Left kidney (tissue), 1 donor: ENCODE measurements at regions not wholly inside any gene's neighbourhood (a gene's known extent, or its start where the extent isn't known, plus 50 kb on each side); places are given as distances from the start of the nearest gene placed in this dataset.
"Not testable (repeated sequence)": the region's sequence is repeated elsewhere in the genome, so short reads cannot be mapped to it uniquely, and the experiment has no call there.

Experiments used
- DNase-seq: peaks from one replicate; pipeline ENCODE4 v3.0.0-alpha.2; 2013

DNA sequence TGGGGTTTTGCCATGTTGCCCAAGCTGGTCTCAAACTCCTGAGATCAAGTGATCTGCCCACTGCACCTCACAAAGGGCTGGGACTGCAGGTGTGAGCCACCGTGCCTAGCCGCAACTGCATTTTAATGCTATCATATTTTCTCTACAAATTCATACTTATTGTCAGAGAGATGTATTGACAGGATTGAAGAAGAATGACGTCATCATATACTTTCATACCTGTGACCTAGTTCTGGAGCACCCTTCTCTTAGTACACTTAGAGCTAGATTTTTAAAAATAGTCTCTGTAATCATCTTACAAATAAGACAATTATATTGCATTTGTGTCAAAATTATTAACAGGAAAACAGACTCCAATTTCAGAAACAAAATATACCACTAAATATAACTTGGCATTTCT, 242.8 kb upstream of the PDZRN3 start:
- DNase-seq: no peak

DNA sequence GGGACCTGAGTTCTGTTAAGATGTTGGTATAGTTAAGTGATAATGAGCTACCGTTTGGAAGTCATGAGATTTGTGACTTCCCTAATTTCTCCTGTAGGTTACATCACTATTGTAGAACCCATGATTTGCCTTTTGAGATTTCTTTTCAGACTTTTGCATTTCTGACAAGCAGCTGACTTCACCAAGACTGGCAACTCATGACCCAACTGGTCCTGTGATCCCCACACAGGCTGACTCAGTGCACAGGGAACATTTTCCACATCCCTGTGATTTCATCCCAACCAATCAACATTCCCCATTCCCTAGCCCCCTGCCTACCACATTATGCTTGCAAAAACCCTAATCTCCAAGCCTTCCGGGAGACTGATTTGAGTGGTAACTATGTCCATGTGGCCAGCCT, 242.1 kb upstream of the PDZRN3 start:
- no peak for DNase-seq

DNA sequence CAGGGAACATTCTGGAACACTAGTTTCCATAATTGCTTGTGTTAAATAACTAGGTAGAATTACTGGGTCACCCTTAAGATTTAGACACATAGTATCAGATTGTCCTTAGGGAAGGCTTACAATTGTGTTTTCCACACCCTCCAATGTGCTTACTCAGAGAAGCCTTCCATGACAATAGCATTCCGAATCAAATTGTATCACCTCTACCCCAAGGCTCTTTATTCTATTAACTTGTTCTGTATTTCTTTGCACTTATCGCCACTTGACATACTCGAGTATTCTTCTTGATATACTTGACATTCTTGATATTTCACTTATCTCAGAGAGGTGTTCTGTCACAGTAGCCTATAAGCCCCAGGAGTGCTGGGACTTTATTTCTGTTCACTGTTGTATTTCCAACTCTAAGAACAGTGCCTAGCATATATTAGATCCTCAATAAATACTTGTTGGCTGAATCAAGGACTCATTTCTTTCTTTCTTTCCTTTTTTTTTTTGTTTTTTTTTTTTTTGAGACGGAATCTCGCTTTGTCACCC, 238.9 kb upstream of the PDZRN3 start:
- no peak for DNase-seq

DNA sequence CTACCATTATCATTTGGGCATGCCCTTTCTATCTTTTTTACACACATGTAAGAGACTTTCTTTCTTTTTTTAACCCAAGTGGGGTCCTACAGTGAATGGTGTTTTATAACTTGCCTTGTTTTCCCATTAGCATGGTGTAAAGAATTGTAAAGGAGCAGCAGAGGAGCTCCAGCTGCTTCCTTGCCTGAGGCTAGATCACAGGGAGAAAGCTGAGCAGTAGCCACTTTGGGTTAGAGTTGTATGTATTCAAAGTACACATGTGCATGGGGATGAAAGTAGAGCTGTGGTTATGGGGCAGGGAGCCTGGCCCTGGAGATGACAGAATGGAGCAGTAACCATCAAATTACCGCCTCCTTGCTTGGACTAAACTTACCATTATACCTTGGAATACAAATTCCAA, 231.1 kb upstream of the PDZRN3 start:
- no peak for DNase-seq

DNA sequence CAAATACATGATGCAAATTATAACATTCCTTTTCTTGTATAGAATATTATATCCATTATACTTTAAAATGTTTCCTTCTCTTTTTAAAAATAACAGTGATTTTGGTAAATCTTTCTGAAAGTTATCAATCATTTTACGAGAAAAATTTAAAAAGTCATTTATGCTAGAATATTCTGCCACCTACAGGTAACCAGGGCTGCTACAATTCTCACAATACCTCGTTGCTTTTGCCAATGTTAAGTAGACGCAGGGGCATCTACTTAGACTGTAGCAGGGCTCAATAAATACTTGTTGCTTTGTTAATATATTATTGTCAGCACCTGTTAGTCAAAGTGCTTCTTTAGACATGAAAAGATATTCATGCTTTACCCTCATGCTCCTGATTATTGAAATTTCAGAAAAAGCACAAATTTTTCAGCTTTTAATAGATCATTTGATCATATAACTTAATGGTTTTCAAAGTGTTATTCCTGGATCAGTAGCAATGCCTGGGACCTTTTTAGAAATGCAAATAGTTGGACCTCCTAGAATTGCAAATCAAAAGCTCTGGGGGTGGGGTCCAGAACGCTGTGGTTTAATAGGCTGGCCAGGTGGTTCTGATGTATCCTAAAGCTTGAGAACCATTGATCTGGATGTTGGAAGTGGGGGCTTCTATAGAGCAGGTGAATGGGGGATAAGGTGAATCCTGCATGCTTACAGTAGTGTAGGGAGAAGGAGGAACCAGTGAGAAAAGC, 223.6 kb upstream of the PDZRN3 start:
- no peak for DNase-seq

DNA sequence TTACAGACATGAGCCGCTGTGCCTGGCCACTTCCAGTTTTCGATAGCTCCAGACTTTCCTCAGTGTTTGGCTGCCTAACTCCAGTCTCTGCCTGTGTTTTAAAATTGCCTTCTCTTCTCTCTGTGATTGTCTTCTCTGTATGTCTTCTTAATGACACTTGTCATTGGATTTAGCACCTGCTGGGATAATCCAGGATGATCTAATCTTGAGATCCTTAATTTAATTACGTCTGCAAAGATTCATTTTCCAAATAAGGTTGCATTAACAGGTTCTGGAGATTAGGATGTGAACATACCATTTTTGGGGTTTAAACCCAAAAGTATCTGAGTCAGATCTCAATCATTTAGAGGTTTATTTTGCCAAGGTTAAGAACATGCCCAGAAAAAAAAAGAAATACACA, 222.2 kb upstream of the PDZRN3 start:
- no peak for DNase-seq

DNA sequence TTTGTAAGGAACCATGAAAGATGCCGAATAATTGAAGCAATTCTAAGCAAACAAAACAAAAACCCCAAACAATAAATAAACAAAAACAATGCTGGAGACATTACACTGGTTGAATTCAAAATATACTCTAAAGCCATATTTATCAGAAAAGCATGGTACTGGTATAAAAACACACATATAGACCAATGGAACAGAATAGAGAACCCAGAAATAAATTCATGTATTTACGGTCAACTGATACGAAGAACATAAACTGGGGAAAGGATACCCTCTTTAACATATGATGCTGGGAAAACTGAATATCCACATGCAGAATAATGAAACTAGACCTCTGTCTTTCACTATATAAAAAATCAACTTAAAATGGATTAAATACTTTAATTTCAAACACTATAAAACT, 214.3 kb upstream of the PDZRN3 start:
- no peak for DNase-seq

DNA sequence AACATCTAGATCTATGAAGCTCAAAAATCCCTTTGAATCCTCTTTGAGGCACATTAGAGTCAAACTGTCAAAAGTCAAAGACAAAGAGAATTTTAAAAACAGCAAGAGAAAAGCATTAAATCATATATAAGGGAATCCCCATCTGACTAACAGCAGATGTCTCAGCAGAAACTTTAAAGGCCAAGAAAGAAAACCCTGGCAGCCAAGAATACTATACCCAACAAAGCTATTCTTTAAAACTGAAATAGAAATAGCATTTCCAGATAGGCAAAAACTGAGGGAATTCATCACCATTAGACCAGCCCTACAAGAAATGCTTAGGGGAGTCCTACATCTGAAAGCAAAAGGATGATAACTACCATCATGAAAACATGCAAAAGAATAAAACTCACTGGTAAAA, 211.2 kb upstream of the PDZRN3 start:
- no peak for DNase-seq

DNA sequence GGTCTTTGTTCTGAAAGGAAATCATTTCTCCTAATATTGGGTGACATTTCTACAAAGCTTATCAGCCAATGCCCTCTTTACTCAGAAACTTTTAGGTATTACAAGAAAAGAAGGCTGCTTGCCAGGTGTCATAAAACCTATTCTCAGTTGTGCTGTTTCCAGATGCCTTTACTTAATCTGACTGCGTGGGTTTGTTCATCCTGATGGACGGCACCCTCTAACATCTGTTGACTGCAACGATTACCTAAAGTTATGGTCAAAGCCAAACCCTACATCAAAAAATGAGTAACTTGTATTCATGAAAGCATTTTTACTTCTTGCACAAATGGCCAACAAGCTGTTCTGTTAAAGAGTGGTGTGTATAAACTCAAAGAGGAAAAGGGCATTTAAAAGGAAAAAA, 207.7 kb upstream of the PDZRN3 start:
- DNase-seq: no peak

DNA sequence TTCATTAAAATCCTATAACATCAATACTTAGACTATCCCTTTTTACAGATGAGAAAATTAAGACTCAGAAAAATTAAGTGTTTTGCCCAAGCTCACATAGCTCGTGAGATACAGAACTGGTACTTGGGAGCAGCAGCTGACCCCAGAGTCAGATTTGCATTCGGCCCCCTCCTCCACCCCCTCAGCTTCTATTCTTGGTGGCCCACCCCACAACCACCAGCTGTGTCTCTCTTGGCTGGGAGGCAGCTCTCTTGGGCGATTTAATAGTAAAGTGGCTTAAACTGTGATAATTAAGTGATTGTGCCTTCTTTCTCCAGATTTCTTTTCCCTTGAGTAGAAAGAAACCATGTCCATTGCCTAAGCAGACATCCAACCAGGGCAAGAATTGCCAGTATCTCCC, 203.6 kb upstream of the PDZRN3 start:
- no peak for DNase-seq

DNA sequence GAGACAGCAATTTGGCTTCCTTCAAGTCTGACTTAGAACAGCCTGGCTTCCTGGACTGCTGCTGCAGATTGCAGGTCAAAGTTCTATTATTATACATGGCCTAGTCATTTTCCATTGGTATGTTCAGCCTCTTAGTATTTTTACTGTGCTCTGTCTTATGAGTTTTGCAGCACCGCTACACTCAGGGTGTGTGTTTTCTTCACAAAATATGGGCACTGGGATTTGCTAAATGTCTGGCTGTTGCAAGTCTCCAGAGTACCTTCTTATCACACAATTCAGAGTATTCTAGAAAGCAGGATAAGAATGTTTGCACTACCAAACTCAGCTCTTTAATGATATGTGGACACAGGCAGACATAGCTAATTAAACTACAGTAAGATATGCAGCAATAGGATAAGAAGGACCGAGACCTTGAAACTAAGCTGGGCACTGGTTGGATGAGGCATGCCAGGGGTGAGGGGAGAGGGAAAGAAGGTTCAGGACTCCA, 203.0 kb upstream of the PDZRN3 start:
- DNase-seq: no peak

DNA sequence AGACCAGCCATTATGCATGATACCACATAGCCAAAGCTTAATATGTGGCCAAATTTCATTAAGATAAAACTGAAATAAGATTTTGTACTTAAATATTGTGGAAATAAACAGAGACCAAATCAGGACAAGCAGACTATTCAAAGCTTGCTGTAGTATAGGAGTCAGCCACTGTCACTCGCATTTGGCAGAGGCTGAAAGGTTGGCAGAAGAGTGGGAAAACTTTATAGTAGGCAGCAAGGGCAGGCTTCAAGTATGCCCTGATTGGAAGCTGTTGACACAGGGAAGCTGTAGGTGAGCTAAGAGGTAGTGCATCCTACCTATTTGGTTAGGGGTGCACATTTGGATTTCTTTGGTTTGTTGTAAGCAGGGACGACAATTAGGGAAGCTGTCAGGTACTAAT, 202.5 kb upstream of the PDZRN3 start:
- DNase-seq: no peak

DNA sequence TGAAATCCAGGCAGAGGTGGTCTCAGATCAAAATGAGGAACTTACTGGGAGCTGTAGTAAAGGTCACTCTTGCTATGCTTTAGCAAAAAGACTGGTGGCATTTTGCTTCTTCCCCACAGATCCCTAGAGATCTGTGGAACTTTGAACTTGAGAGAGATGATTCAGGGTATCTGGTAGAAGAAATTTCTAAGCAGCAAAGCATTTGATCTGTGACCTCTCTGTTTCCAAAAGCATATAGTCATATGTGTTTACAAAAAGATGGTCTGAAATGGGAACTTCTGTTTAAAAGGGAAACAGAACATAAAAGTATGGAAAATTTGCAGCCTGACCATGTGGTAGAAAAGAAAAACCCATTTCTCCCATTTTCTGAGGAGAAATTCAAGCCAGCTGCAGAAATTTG, 196.2 kb upstream of the PDZRN3 start:
- DNase-seq: not testable (repeated sequence)

DNA sequence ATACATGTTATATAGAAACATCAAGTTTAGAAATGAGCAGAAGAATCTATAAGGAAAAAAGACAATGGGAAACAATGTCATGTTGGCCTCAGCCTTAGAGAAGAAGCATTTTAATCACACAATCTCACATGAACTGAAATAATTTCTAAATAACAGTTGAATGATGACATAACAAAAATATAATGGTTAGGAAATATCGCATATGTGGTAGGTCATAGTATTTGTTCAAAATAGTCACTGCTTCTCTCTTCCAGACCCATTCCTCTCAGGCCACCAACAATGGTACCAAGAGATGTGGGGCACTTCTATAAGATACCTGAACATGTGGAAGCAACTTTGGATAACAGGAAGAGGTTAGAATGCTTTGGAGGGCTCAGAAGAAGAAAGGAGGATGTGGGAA, 195.7 kb upstream of the PDZRN3 start:
- no peak for DNase-seq

DNA sequence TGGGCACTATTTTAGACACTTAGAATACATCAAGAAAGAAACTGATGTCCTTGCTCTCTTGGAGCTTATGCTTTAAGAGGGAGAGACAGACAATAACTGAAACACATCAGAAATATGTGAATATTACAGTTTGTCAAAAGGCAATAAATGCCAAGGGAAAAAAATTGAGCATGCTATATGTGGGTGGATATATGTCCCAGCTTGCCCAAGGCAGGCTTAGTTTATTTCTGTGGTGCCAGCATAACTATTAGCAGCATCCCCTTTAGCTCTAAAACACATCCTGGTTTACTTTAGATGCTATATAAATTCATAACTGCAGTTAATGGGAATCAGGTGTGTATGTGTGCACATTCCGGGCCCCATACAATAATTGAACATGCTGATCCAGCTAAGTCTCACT, 191.2 kb upstream of the PDZRN3 start:
- DNase-seq: no peak

DNA sequence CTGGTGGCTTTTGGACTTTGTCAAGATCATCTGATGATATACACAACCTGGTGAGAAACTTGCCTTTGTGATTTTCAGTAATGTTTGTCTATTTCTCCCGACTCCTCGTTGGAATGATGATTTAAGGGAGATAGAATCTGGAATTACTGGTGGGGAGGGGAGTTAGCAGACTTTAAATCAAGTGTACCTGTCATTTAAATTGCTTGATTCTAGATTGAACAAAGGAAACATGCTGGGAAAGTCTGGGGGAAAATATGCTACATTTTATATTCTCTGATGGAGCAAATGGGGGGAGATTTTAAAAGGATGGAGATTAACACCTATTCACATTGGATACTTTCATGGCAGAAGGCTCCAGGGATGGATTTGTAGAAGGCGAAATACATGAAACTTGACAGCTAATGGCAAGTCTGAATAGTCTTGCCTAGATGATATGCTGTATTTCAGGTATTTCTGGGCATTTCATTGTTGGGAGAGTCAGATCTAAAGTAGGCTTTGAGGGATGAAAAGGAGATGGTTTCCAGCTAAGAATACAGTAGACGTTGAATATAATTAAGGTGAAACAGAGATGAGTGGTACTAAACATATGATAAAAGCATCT, 189.1 kb upstream of the PDZRN3 start:
- no peak for DNase-seq

DNA sequence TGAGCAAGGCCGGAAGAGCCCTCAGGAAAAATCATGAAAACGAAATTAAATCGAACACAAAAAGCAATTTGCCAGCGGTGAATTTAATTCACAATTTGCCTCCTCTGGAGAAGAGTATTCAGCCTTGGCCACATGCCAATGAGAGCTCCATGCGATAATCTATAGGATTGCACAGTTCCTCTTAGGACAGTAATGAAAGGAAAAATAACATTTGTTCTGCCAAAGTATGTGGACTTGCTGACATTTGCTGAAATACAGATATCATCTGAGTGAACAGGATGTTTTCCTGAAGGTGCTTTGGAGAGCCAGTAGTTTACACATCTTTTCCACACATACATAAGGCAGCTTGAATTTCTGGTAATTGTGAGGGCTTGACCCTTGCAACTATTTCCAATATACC, 188.6 kb upstream of the PDZRN3 start:
- DNase-seq: no peak

DNA sequence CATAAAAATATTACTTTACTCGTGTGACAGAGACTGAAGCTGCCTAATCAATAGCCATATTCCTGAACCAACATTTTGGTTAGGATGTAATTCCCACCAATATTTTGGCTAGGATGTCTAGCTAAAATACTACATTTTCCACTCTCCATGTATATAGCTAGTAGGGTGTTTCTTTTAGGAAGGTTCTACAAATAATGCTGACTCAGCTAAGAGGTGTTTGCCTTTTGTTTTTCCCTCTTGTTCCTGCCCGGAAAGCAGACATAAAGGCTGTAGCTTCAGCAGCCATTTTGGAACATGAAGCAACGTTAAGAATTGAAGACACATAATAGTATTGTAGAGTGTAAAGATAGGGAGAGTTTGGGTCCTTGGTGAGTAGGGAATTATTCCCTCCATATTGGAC, 187.3 kb upstream of the PDZRN3 start:
- DNase-seq: no peak

DNA sequence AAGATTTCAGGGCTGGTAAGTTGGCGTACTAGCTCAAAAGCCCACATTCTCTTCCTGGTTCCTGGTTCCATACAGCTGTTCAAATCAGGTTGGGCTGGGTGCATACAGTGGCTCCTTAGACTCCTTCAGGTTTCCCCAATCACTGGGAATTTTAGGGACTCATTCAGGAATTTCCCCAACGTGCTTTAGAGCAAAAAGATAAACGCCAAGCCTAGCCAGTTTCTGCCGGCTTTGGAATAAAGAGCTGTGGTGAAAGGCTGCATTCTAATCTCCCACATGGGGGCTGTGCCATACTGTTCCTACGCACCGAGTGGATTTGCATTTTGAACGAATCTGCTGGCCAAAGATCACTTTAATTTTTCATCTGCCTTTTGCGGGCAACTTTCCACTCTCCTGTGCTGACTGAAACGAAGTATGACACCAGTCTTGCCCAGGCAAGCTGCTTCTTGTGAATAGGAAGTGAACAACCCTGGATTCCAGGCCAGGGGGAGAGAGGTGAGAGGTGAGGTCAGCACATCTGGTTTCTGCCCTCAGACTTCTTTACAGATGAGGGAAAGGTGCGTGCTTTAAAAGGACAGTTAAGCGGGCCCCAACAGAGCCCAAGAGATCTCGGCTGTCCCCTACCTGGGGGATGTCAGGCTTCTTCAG, 184.2 kb upstream of the PDZRN3 start:
- no peak for DNase-seq

DNA sequence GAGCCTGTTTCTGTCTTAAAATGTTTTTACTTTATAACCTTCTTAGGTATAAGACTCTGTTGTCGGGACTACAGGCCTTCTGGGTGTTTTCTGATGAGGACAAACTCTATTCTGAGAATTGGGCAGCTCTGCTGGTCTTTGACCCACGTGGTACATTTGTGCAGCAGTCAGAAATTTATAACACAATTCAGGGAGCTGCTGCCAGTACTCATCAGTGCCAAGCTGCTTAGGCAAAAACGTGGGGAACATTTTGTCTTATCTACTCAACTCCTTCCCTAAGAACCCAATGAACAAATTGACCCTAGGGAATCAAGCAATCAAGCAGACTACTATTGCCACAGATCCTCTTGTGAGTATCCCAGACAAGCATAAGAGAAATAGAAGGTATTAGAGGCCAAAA, 180.7 kb upstream of the PDZRN3 start:
- no peak for DNase-seq

DNA sequence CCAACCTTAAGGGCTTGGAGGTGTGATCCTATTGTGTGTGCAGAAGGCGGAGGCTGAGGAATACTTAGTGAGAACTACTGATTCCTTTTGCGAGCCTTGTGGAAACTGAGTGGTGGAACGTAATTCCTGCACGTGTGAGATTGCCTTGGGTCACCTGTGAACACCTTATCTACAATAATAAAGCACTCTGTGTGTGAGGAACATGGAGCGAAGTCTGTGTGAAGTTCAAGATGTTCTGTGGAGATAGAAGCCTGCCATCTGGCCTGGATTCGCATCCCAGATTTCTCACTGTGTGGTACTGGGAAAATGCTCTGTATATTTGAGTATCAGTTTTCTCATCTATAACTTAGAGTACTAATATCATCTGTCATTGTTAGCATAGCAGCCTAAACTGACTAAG, 179.5 kb upstream of the PDZRN3 start:
- DNase-seq: no peak

DNA sequence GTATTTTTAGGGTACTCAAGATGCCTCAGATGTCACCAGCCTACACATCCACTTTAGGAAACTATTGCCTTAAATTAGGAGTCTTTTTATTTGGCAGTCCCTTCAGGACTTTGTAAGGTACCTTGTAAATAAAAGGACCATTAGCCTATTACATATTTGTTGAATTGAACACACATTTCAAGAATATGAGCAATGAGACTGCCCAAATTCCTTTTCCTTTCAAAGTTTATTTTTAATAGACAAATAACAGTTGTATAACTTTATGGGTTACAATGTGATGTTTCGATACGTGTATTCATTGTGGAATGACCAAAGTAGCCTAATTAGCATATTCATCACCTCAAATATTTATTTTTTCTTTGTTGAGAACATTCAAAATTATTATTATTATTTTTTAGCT, 176.7 kb upstream of the PDZRN3 start:
- DNase-seq: no peak

DNA sequence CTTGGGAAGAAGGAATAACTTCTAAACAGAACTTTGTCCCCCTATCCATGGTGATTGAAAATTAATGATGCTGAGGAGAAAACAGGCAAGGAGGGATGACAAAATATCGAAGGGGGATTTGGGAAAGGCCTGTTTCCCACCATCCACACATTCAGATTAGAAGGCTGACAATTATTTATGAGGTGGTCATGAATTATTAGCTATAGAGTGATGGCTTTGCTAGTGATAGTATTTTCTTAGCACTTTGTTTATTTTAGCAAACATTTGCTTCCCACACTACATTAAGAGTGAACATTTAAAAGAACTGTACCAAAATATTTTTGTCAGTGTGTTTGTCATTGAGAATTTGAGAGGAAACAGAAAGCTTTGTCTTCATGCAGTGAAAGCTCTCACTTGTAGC, 172.6 kb upstream of the PDZRN3 start:
- DNase-seq: no peak

DNA sequence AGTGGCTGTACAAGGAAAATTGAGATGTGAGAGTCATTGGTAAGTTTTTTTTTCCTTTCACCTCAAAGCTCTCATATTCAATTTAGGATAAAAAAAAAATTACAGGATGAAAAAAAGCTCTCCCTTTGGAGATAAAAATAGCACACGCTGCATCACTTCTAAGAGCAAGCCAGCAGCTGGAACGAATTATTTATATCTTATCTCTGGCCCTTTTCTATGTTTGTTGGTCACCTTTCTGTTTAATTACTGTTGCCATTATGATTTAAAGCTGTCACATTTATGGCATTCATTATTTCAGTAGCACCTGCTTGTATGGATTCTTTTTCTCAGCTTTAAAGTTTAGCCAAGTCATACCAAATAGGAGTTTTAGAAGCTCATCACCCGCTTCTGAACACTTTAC, 171.6 kb upstream of the PDZRN3 start:
- DNase-seq: no peak
